Mucosa of descending colon (tissue), 3 donors: ENCODE measurements at regions not wholly inside any gene's neighbourhood (a gene's known extent, or its start where the extent isn't known, plus 50 kb on each side); places are given as distances from the start of the nearest gene placed in this dataset.

Experiments used
- ATAC-seq: fragments of 200-7000 bp; cut with Tn5 transposase; one replicate; pipeline ENCODE4 v1.9.1; 2020; ENCODE audit warnings: mild to moderate bottlenecking, moderate library complexity
- DNase-seq, 3 donors: peaks; one replicate each; pipeline ENCODE4 v3.0.0-alpha.2; 2020
- H3K36me3 ChIP-seq: fragments of 200-600 bp; one replicate; pipeline ENCODE4 v1.8.0; 2021; ENCODE audit warnings: low read depth, mild to moderate bottlenecking
- H3K4me1 ChIP-seq: fragments of 200-600 bp; one replicate; pipeline ENCODE4 v1.8.0; 2021; ENCODE audit warnings: low read depth, mild to moderate bottlenecking
- H3K4me3 ChIP-seq: fragments of 200-600 bp; one replicate; pipeline ENCODE4 v1.8.0; 2021; ENCODE audit warnings: mild to moderate bottlenecking
- H3K9me3 ChIP-seq: fragments of 200-600 bp; one replicate; pipeline ENCODE4 v1.8.0; 2021; ENCODE audit warnings: mild to moderate bottlenecking
- intact Hi-C, 2 donors: fragments of 100-400 bp; cut with DNase I in 1 of 2; cut with micrococcal nuclease in 1 of 2; formaldehyde crosslinking; loops; one replicate each; pipeline versions ENCODE4 v1.11.0 to v1.11.1; 2022; cut with DNase I, micrococcal nuclease
- TF ChIP-seq, protein P1 (sequence below): fragments of 200-600 bp; IDR thresholded peaks from one replicate; pipeline ENCODE4 v1.8.0; 2022; ENCODE audit warnings: antibody characterized with exemption, mild to moderate bottlenecking
- donor health status: DM: no; HTN: no; CAD: no; lungs with moderate emphysema.
- donor health status: DM: no; HTN: no; CAD: no.
- donor health status: DM: no; HTN: yes; CAD: no.

DNA sequence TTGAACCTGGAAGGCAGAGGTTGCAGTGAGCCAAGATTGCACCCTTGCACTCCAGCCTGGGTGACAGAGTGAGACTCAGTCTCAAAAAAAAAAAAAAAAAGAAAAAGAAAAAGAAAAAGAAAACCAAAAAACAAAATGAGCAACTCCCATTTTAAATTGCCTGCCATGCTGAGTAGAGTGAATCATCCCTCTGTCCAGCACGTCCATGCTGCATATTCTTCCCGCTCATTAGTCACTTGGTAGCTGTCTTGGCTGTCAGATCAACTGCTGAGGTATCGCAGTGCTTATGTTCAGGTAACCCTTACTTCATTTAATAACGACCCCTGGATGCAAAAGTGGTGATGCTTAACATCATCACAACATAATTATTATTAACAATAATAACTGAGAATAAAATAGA, 60.7 kb upstream of the SMOX start:
- ATAC-seq (no peak), DNase-seq (no peak)
- intact Hi-C loops = loop anchor here in 1 of 2 donors (10.0 kb wide), 1 partner anchor 73 kb away; the partner anchor contains the start of gene RNF24
- Histone ChIP-seq H3K4me3 (no peak overlapping the region), H3K36me3 (no peaks in the 10 kb centered on the region), H3K4me1 (no peaks in the 10 kb centered on the region), H3K9me3 (no peaks in the 10 kb centered on the region)
- TF ChIP-seq, protein P1, sequence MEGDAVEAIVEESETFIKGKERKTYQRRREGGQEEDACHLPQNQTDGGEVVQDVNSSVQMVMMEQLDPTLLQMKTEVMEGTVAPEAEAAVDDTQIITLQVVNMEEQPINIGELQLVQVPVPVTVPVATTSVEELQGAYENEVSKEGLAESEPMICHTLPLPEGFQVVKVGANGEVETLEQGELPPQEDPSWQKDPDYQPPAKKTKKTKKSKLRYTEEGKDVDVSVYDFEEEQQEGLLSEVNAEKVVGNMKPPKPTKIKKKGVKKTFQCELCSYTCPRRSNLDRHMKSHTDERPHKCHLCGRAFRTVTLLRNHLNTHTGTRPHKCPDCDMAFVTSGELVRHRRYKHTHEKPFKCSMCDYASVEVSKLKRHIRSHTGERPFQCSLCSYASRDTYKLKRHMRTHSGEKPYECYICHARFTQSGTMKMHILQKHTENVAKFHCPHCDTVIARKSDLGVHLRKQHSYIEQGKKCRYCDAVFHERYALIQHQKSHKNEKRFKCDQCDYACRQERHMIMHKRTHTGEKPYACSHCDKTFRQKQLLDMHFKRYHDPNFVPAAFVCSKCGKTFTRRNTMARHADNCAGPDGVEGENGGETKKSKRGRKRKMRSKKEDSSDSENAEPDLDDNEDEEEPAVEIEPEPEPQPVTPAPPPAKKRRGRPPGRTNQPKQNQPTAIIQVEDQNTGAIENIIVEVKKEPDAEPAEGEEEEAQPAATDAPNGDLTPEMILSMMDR = no peak

DNA sequence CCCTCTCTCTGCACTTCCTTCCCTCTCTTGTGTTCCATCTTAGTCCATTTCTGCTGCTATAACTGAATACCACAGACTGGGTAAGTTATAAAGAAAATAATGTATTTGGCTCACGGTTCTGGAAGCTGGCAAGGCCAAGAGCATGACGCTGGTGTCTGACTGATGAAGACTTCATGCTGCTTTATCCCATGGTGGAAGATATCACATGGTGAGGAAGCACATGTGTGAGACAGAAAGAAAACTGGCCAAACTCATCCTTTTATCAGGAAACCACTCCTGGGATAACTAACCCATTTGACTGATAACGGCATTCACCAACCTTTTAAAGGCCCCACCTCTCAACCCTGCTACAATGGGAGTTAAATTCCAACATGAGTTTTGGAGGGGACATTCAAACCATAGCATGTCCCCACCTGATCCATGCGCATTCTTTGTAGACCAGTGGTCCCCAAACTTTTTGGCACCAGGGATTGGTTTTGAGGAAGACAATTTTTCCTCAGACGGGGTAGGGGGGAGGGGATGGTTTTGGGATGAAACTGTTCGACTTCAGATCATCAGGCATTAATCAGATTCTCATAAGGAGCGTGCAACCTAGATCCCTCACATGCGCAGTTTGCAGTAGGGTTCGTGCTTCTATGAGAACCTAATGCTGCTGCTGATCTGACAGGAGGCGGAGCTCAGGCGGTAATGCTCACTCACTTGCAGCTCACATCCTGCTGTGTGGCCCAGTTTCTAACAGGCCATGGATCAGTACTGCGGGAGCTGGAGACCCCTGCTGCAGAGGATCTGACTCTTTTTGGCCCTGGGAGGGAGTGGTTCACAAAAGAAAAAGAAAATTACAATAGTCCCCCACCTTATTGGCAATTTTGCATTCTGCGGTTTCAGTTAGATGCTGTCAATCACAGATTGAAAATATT, 61.6 kb upstream of the SMOX start:
- intact Hi-C loops = loop anchor here in 1 of 2 donors (10.0 kb wide), 1 partner anchor 72 kb away; the partner anchor contains the start of gene RNF24
- Histone ChIP-seq H3K9me3 (no peaks in the 10 kb centered on the region), H3K4me3 (no peak overlapping the region), H3K36me3 (no peaks in the 10 kb centered on the region), H3K4me1 (no peaks in the 10 kb centered on the region)
- ATAC-seq (no peak), DNase-seq (no peak)
- TF ChIP-seq, protein P1 = no peak

DNA sequence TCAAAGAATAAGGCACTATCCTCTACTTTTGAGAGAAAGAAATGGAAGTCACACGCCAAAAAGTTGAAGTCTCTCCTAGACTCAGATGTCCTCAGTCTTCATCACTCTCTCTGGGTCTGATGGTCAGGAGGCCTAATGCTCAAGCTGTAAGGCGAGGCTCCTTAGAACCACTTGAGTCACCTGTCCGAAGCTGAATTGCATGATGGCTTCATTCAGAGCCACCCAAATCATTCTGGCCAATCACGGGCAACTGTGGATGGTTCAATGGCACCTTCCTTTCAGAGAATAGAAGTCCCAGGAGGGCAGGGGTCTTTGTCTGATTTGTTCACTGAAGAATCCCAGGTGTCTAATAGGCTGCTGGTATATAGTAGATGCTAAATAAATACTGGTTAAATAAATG, 63.9 kb upstream of the SMOX start:
- no peaks in the 10 kb centered on the region for H3K36me3 ChIP-seq
- intact Hi-C loops = loop anchor here in 1 of 2 donors (10.0 kb wide), 1 partner anchor 70 kb away; the partner anchor contains the start of gene RNF24
- ATAC-seq (no peak), DNase-seq (no peak)
- no peaks in the 10 kb centered on the region for H3K4me1 ChIP-seq
- H3K4me3 ChIP-seq = no peak overlapping the region
- no peaks in the 10 kb centered on the region for H3K9me3 ChIP-seq
- TF ChIP-seq, protein P1 = no peak

DNA sequence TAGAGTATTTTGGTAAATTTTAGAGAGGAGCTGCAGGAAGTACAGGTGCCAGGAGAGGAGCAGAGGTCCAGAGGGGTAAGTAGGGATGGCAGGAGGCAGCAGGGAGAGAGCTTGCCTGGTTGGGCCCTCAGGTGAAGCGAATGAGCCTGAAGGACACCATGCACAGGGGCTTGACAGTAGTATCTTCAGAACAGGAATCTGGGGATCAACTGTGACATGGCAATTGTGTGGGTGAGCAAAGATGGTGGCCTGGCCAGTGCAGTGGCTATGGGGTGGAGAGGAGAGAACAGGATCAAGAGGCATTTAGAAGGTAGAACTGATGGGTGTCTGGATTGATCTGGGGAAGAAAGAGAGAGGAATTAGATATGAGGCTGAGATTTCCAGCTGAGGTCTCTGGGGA, 64.5 kb upstream of the SMOX start:
- Histone ChIP-seq H3K4me3 (no peak overlapping the region), H3K4me1 (no peaks in the 10 kb centered on the region), H3K9me3 (no peaks in the 10 kb centered on the region), H3K36me3 (no peaks in the 10 kb centered on the region)
- no peak for DNase-seq
- intact Hi-C loops = loop anchor here in 1 of 2 donors (10.0 kb wide), 1 partner anchor 69 kb away; the partner anchor contains the start of gene RNF24
- TF ChIP-seq, protein P1 = no peak
- ATAC-seq = no peak

DNA sequence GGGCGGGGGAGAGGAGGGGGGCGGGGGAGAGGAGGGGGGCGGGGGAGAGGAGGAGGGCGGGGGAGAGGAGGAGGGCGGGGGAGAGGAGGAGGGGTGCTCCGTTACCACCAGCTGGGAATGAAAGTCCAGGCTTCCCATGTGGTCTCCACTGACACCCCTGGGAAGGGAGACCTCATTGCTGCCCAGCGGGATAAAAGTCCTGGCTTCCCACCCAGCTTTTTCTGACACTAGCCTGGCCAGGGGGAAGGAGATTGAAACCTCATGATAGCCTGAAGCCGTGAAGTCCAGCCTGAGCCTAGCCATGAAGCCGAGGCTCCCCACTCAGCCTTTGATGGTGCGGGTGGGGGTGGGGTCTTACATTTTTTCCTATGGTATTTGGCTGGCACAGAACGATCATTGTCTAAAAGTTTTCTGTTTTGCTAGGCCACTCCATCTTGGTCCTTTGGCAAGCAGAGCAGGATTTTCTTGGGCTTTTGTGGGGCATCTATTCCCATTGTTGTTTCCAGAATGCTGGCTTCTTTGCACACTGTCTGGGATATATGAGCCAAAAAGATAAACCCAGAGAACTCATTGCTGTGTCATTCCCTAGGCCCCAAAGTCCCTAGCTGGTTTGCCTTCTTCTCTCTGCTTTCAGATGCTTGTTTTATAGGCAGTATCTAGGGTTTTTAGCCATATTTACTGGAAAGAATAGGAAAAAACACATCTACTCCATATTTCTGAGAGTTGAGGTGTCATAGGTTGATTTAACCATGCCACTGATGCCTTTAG, 65.3 kb upstream of the SMOX start:
- Histone ChIP-seq H3K4me3 (no peak overlapping the region), H3K36me3 (no peaks in the 10 kb centered on the region), H3K9me3 (no peaks in the 10 kb centered on the region), H3K4me1 (no peaks in the 10 kb centered on the region)
- intact Hi-C loops = loop anchor here in 1 of 2 donors (10.0 kb wide), 1 partner anchor 68 kb away; the partner anchor contains the start of gene RNF24
- ATAC-seq (no peak), DNase-seq (no peak)
- TF ChIP-seq, protein P1 = no peak
